GM23338 (cell line): ENCODE measurements at regions not wholly inside any gene's neighbourhood (a gene's known extent, or its start where the extent isn't known, plus 50 kb on each side); places are given as distances from the start of the nearest gene placed in this dataset.

ENCODE experiments used
- ATAC-seq: fragments of 200-7000 bp; cut with Tn5 transposase; 3 replicates; pipeline ENCODE4 v1.9.1; 2020
- DNase-seq: peaks from one replicate; pipeline ENCODE4 v3.0.0-alpha.2; 2015; ENCODE audit warnings: low spot score
- H2AFZ ChIP-seq: fragments of 200-600 bp; sonication (generic); 2 replicates; pipeline ENCODE4 v1.8.0; 2016; ENCODE audit warnings: antibody characterized with exemption, mild to moderate bottlenecking, moderate library complexity
- H3F3A ChIP-seq: fragments of 200-600 bp; sonication (generic); replicated peaks from 2 replicates; pipeline ENCODE4 v1.8.0; 2017; ENCODE audit warnings: antibody characterized with exemption, mixed run types, low read depth
- H3K27ac ChIP-seq: fragments of 200-600 bp; sonication (generic); 2 replicates; pipeline ENCODE4 v1.6.1; 2016; ENCODE audit warnings: low read depth
- H3K27me3 ChIP-seq: fragments of 200-600 bp; sonication (generic); 2 replicates; pipeline ENCODE4 v1.8.0; 2016; ENCODE audit warnings: mild to moderate bottlenecking, mixed run types, moderate library complexity; ENCODE audit not compliant: insufficient read depth
- H3K36me3 ChIP-seq: fragments of 200-600 bp; sonication (generic); 2 replicates; pipeline ENCODE4 v1.8.0; 2016; ENCODE audit warnings: mild to moderate bottlenecking; ENCODE audit not compliant: insufficient read depth
- H3K4me1 ChIP-seq: fragments of 200-600 bp; sonication (generic); 2 replicates; pipeline ENCODE4 v1.8.0; 2016; ENCODE audit warnings: mild to moderate bottlenecking, moderate library complexity; ENCODE audit not compliant: insufficient read depth
- H3K4me2 ChIP-seq: fragments of 200-600 bp; sonication (generic); 2 replicates; pipeline ENCODE4 v1.7.1; 2017; ENCODE audit warnings: mixed run types
- H3K4me3 ChIP-seq: fragments of 200-600 bp; sonication (generic); 2 replicates; pipeline ENCODE4 v1.6.1; 2016; ENCODE audit warnings: mixed run types
- H3K79me2 ChIP-seq: fragments of 200-600 bp; sonication (generic); replicated peaks from 2 replicates; pipeline ENCODE4 v1.8.0; 2017; ENCODE audit warnings: mild to moderate bottlenecking; ENCODE audit not compliant: insufficient read depth
- H3K9me2 ChIP-seq: fragments of 200-600 bp; sonication (generic); 2 replicates; pipeline ENCODE4 v1.8.0; 2017; ENCODE audit not compliant: insufficient read depth
- H4K20me1 ChIP-seq: fragments of 200-600 bp; sonication (generic); replicated peaks from 2 replicates; pipeline ENCODE4 v1.8.0; 2017; ENCODE audit warnings: mild to moderate bottlenecking; ENCODE audit not compliant: insufficient read depth
- H3K27ac Mint-ChIP-seq: 2 replicates; pipeline ENCODE4 v1.8.0; 2020; ENCODE audit warnings: inconsistent platforms, mild to moderate bottlenecking, moderate library complexity, mixed read lengths
- H3K27me3 Mint-ChIP-seq: 3 replicates; pipeline ENCODE4 v1.8.0; 2022; ENCODE audit warnings: low read depth, mild to moderate bottlenecking, moderate library complexity, mixed read lengths, inconsistent platforms; ENCODE audit not compliant: insufficient read depth, poor library complexity
- H3K36me3 Mint-ChIP-seq: 3 replicates; pipeline ENCODE4 v1.8.0; 2021; ENCODE audit warnings: low read depth, mild to moderate bottlenecking, inconsistent platforms, moderate library complexity, mixed read lengths
- H3K4me1 Mint-ChIP-seq: 3 replicates; pipeline ENCODE4 v1.8.0; 2020; ENCODE audit warnings: mild to moderate bottlenecking, inconsistent platforms, mixed read lengths
- H3K4me3 Mint-ChIP-seq: 3 replicates; pipeline ENCODE4 v1.8.0; 2021; ENCODE audit warnings: moderate library complexity, mild to moderate bottlenecking, inconsistent platforms, mixed read lengths
- H3K9me3 Mint-ChIP-seq: 3 replicates; pipeline ENCODE4 v1.8.0; 2020; ENCODE audit warnings: moderate library complexity, mild to moderate bottlenecking, inconsistent platforms, mixed read lengths
- CREB1 ChIP-seq: fragments of 250-450 bp; sonication (Bioruptor Pico); IDR thresholded peaks from 2 replicates; pipeline ENCODE4 v1.5.0; 2020; ENCODE audit warnings: low read depth, mild to moderate bottlenecking, moderate library complexity
- EZH2 ChIP-seq: fragments of 200-600 bp; sonication (generic); IDR thresholded peaks from one replicate; pipeline ENCODE4 v1.8.0; 2017; ENCODE audit warnings: antibody characterized with exemption, mild to moderate bottlenecking, low read depth; ENCODE audit not compliant: unreplicated experiment
- EZH2phosphoT487 ChIP-seq: fragments of 200-600 bp; sonication (generic); IDR thresholded peaks from one replicate; pipeline ENCODE4 v1.8.1; 2018; ENCODE audit warnings: antibody characterized with exemption; ENCODE audit not compliant: unreplicated experiment
- JUNB ChIP-seq: IDR thresholded peaks from one replicate; pipeline ENCODE4 v1.6.1; 2016; ENCODE audit warnings: antibody characterized with exemption; ENCODE audit not compliant: unreplicated experiment
- NANOG ChIP-seq: IDR thresholded peaks from 2 replicates; pipeline ENCODE4 v1.6.1; 2016; ENCODE audit warnings: antibody characterized with exemption, borderline replicate concordance
- POLR2AphosphoS5 ChIP-seq: IDR thresholded peaks from 2 replicates; pipeline ENCODE4 v1.6.1; 2016; ENCODE audit warnings: antibody characterized with exemption, low read depth
- STAT1 ChIP-seq: IDR thresholded peaks from one replicate; pipeline ENCODE4 v1.6.1; 2016; ENCODE audit warnings: antibody characterized with exemption; ENCODE audit not compliant: unreplicated experiment
- ZNF114 ChIP-seq: fragments of 250-450 bp; sonication (Bioruptor Pico); IDR thresholded peaks from 2 replicates; pipeline ENCODE4 v1.5.0; 2020; ENCODE audit warnings: mild to moderate bottlenecking, moderate library complexity
- ZNF331 ChIP-seq: fragments of 250-450 bp; sonication (Bioruptor Pico); IDR thresholded peaks from 2 replicates; pipeline ENCODE4 v1.5.0; 2020; ENCODE audit warnings: low read depth, mild to moderate bottlenecking, moderate library complexity
- TF ChIP-seq, protein P1 (sequence below), 2 experiments: fragments of 200-600 bp in 1 of 2; sonication (generic) in 1 of 2; conservative IDR thresholded peaks; 2 replicates each; pipeline versions ENCODE4 v1.5.1 to v1.6.1; 2016 to 2017; ENCODE audit warnings: antibody characterized with exemption in 2 of 2, low read depth in 2 of 2, mild to moderate bottlenecking in 2 of 2, moderate library complexity in 1 of 2
- TF ChIP-seq, protein P2 (sequence below): IDR thresholded peaks from 2 replicates; pipeline ENCODE4 v1.6.1; 2016; ENCODE audit warnings: antibody characterized with exemption
- TF ChIP-seq, protein P3 (sequence below): fragments of 250-450 bp; sonication (Bioruptor Pico); IDR thresholded peaks from 2 replicates; pipeline ENCODE4 v1.5.0; 2020; ENCODE audit warnings: mild to moderate bottlenecking, moderate library complexity
- TF ChIP-seq, protein P4 (sequence below): IDR thresholded peaks from one replicate; pipeline ENCODE4 v1.6.1; 2018; ENCODE audit warnings: antibody characterized with exemption; ENCODE audit not compliant: unreplicated experiment

DNA sequence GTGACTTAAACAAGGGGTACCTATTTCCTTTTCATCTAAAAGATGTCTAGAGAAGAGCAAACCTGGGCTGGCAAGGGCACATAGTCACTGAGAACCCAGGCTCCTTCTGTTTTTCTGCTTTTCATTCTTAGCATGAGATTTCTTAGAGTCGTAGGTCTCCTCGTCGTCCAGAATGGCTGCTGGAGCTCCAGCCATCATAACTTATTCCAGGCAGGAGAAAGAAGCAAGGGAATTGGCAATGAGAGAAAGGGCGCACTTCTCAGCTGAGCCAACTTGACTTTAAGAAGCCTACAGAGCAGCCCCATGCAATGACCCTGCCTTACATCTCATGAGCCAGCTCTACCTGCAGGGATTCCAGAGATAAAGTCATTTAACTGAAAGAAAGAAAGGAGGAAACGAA lies 213.4 kb downstream of the BMP7 start:
- ATAC-seq (no peak), DNase-seq (no peak)
- Mint-ChIP-seq H3K36me3 (no peaks in the 10 kb centered on the region), H3K4me3 (no peak overlapping the region), H3K27me3 (peaks cover 6% of the 10 kb centered on the region), H3K27ac (no peak overlapping the region), H3K4me1 (no peaks in the 10 kb centered on the region), H3K9me3 (no peaks in the 10 kb centered on the region)
- Histone ChIP-seq H3K27ac (no peak overlapping the region), H2AFZ (no peak overlapping the region), H3F3A (no peaks in the 10 kb centered on the region), H4K20me1 (no peaks in the 10 kb centered on the region), H3K27me3 (no peaks in the 10 kb centered on the region), H3K36me3 (no peaks in the 10 kb centered on the region), H3K4me1 (no peaks in the 10 kb centered on the region), H3K79me2 (no peaks in the 10 kb centered on the region), H3K9me2 (no peaks in the 10 kb centered on the region), H3K4me3 (no peak overlapping the region), H3K4me2 (no peak overlapping the region)
- no peak for TF ChIP-seq POLR2AphosphoS5
- TF ChIP-seq, protein P1, sequence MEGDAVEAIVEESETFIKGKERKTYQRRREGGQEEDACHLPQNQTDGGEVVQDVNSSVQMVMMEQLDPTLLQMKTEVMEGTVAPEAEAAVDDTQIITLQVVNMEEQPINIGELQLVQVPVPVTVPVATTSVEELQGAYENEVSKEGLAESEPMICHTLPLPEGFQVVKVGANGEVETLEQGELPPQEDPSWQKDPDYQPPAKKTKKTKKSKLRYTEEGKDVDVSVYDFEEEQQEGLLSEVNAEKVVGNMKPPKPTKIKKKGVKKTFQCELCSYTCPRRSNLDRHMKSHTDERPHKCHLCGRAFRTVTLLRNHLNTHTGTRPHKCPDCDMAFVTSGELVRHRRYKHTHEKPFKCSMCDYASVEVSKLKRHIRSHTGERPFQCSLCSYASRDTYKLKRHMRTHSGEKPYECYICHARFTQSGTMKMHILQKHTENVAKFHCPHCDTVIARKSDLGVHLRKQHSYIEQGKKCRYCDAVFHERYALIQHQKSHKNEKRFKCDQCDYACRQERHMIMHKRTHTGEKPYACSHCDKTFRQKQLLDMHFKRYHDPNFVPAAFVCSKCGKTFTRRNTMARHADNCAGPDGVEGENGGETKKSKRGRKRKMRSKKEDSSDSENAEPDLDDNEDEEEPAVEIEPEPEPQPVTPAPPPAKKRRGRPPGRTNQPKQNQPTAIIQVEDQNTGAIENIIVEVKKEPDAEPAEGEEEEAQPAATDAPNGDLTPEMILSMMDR (conservative IDR thresholded peaks at IDR 0.05; ENCODE audit: low read depth in 2 of 2) = no peak
- no peak for TF ChIP-seq STAT1
- no peak for TF ChIP-seq EZH2
- no peak for TF ChIP-seq JUNB
- TF ChIP-seq, protein P2, sequence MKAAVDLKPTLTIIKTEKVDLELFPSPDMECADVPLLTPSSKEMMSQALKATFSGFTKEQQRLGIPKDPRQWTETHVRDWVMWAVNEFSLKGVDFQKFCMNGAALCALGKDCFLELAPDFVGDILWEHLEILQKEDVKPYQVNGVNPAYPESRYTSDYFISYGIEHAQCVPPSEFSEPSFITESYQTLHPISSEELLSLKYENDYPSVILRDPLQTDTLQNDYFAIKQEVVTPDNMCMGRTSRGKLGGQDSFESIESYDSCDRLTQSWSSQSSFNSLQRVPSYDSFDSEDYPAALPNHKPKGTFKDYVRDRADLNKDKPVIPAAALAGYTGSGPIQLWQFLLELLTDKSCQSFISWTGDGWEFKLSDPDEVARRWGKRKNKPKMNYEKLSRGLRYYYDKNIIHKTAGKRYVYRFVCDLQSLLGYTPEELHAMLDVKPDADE = no peak
- TF ChIP-seq ZNF114 (CRISPR knock-in tag) = no peak
- no peak for TF ChIP-seq EZH2phosphoT487
- no peak for TF ChIP-seq NANOG
- TF ChIP-seq CREB1 = no peak
- no peak for TF ChIP-seq ZNF331
- TF ChIP-seq, protein P3, sequence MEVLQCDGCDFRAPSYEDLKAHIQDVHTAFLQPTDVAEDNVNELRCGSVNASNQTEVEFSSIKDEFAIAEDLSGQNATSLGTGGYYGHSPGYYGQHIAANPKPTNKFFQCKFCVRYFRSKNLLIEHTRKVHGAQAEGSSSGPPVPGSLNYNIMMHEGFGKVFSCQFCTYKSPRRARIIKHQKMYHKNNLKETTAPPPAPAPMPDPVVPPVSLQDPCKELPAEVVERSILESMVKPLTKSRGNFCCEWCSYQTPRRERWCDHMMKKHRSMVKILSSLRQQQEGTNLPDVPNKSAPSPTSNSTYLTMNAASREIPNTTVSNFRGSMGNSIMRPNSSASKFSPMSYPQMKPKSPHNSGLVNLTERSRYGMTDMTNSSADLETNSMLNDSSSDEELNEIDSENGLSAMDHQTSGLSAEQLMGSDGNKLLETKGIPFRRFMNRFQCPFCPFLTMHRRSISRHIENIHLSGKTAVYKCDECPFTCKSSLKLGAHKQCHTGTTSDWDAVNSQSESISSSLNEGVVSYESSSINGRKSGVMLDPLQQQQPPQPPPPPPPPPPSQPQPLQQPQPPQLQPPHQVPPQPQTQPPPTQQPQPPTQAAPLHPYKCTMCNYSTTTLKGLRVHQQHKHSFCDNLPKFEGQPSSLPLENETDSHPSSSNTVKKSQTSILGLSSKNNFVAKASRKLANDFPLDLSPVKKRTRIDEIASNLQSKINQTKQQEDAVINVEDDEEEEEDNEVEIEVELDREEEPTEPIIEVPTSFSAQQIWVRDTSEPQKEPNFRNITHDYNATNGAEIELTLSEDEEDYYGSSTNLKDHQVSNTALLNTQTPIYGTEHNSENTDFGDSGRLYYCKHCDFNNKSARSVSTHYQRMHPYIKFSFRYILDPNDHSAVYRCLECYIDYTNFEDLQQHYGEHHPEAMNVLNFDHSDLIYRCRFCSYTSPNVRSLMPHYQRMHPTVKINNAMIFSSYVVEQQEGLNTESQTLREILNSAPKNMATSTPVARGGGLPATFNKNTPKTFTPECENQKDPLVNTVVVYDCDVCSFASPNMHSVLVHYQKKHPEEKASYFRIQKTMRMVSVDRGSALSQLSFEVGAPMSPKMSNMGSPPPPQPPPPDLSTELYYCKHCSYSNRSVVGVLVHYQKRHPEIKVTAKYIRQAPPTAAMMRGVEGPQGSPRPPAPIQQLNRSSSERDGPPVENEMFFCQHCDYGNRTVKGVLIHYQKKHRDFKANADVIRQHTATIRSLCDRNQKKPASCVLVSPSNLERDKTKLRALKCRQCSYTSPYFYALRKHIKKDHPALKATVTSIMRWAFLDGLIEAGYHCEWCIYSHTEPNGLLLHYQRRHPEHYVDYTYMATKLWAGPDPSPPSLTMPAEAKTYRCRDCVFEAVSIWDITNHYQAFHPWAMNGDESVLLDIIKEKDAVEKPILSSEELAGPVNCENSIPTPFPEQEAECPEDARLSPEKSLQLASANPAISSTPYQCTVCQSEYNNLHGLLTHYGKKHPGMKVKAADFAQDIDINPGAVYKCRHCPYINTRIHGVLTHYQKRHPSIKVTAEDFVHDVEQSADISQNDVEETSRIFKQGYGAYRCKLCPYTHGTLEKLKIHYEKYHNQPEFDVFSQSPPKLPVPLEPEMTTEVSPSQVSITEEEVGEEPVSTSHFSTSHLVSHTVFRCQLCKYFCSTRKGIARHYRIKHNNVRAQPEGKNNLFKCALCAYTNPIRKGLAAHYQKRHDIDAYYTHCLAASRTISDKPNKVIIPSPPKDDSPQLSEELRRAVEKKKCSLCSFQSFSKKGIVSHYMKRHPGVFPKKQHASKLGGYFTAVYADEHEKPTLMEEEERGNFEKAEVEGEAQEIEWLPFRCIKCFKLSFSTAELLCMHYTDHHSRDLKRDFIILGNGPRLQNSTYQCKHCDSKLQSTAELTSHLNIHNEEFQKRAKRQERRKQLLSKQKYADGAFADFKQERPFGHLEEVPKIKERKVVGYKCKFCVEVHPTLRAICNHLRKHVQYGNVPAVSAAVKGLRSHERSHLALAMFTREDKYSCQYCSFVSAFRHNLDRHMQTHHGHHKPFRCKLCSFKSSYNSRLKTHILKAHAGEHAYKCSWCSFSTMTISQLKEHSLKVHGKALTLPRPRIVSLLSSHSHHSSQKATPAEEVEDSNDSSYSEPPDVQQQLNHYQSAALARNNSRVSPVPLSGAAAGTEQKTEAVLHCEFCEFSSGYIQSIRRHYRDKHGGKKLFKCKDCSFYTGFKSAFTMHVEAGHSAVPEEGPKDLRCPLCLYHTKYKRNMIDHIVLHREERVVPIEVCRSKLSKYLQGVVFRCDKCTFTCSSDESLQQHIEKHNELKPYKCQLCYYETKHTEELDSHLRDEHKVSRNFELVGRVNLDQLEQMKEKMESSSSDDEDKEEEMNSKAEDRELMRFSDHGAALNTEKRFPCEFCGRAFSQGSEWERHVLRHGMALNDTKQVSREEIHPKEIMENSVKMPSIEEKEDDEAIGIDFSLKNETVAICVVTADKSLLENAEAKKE (CRISPR knock-in tag) = no peak
- TF ChIP-seq, protein P4, sequence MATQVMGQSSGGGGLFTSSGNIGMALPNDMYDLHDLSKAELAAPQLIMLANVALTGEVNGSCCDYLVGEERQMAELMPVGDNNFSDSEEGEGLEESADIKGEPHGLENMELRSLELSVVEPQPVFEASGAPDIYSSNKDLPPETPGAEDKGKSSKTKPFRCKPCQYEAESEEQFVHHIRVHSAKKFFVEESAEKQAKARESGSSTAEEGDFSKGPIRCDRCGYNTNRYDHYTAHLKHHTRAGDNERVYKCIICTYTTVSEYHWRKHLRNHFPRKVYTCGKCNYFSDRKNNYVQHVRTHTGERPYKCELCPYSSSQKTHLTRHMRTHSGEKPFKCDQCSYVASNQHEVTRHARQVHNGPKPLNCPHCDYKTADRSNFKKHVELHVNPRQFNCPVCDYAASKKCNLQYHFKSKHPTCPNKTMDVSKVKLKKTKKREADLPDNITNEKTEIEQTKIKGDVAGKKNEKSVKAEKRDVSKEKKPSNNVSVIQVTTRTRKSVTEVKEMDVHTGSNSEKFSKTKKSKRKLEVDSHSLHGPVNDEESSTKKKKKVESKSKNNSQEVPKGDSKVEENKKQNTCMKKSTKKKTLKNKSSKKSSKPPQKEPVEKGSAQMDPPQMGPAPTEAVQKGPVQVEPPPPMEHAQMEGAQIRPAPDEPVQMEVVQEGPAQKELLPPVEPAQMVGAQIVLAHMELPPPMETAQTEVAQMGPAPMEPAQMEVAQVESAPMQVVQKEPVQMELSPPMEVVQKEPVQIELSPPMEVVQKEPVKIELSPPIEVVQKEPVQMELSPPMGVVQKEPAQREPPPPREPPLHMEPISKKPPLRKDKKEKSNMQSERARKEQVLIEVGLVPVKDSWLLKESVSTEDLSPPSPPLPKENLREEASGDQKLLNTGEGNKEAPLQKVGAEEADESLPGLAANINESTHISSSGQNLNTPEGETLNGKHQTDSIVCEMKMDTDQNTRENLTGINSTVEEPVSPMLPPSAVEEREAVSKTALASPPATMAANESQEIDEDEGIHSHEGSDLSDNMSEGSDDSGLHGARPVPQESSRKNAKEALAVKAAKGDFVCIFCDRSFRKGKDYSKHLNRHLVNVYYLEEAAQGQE = no peak
